ENCODE measurements at regions not wholly inside any gene's neighbourhood (a gene's known extent, or its start where the extent isn't known, plus 50 kb on each side); places are given as distances from the start of the nearest gene placed in this dataset.
"Not testable (repeated sequence)": the region's sequence is repeated elsewhere in the genome, so short reads cannot be mapped to it uniquely, and the experiment has no call there.

DNA sequence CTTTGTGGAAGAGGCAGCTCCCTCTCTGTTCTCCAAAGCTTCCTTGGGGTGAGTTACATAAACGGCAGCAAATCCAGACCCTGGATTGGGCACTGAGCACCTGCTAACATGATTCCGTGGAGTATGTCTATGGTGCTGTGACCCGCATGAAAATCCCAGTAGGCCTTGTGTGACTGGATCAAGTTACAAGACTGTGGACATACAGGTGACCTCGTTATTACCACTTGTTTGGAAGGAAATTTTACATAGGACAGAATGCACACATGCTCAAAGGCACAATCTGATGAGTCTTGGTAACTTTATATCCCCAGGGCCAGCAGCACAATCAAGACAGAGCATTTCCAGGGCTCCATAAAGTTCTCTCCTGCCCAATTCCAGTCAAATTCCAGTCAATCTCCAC, 120.2 kb upstream of the OTOS start:
- ATAC-seq = no peak
- Histone ChIP-seq H3K27ac (peak overlapping the region in 11 of 12 donors; percentile 84 to 96 (median 90)), H3K36me3 (no peaks in the 10 kb centered on the region), H3K4me1 (peaks cover 0 to 34% (median 18%) of the 10 kb centered on the region in 12 donors), H3K27me3 (no peaks in the 10 kb centered on the region), H3K4me3 (no peak overlapping the region), H3K9me3 (peaks cover 0 to 14% (median 9%) of the 10 kb centered on the region in 12 donors)
- DNase-seq = no peak
- 77 to 94% (median 85%) methylated on average over 4 of the region's 4 CpGs for WGBS, 4 donors
- intact Hi-C loops (cut with DNase I) = no loop called here
- no peak for TF ChIP-seq CTCF (IDR thresholded peaks at IDR 0.05)

GRCh38 chr2:240262578-240262977, 122.1 kb upstream of the OTOS start:
- H3K36me3 ChIP-seq; intact Hi-C loops (cut with DNase I); H3K27me3 ChIP-seq; H3K4me3 ChIP-seq; ATAC-seq; DNase-seq; H3K27ac ChIP-seq: not testable (repeated sequence)
- WGBS, 4 donors = 42 to 60% (median 57%) methylated on average over 1 of the region's 1 CpG
- H3K9me3 ChIP-seq = peaks cover 0 to 14% (median 9%) of the 10 kb centered on the region in 12 donors
- H3K4me1 ChIP-seq = peaks cover 0 to 29% (median 18%) of the 10 kb centered on the region in 12 donors

- TF ChIP-seq POLR2A (IDR thresholded peaks at IDR 0.05) = no peak
- no peak for TF ChIP-seq CTCF (IDR thresholded peaks at IDR 0.05)
- no peaks in the 10 kb centered on the region for H3K4me1 ChIP-seq
- H3K36me3 ChIP-seq = no peaks in the 10 kb centered on the region
- no peak overlapping the region for H3K4me3 ChIP-seq
- peaks cover 0 to 20% (median 7%) of the 10 kb centered on the region in 12 donors for H3K9me3 ChIP-seq
- peaks cover 0 to 5% (median 0%) of the 10 kb centered on the region in 9 donors for H3K27me3 ChIP-seq
- no peak for ATAC-seq
- intact Hi-C loops (cut with DNase I) = no loop called here
- WGBS, 4 donors = 86 to 96% (median 89%) methylated on average over 3 of the region's 3 CpGs
- DNase-seq = peak in 1 of 5 donors; percentile 22
- H3K27ac ChIP-seq = no peak overlapping the region
These were observed 128.9 kb upstream of the OTOS start for GRCh38 chr2:240269380-240269779.

GRCh38 chr2:240269886-240270285, 129.4 kb upstream of the OTOS start:
- Histone ChIP-seq H3K27ac (no peak overlapping the region), H3K36me3 (no peaks in the 10 kb centered on the region), H3K27me3 (peaks cover 0 to 5% (median 0%) of the 10 kb centered on the region in 9 donors), H3K4me1 (no peaks in the 10 kb centered on the region), H3K9me3 (peaks cover 0 to 20% (median 7%) of the 10 kb centered on the region in 12 donors), H3K4me3 (no peak overlapping the region)
- WGBS, 4 donors = 91 to 100% (median 93%) methylated on average over 1 of the region's 1 CpG
- no peak for ATAC-seq
- no peak for TF ChIP-seq CTCF (IDR thresholded peaks at IDR 0.05)
- no peak for TF ChIP-seq POLR2A (IDR thresholded peaks at IDR 0.05)
- DNase-seq = no peak
- intact Hi-C loops (cut with DNase I) = no loop called here

- H3K4me3 ChIP-seq = no peak overlapping the region
- TF ChIP-seq CTCF (IDR thresholded peaks at IDR 0.05) (no peak), POLR2A (IDR thresholded peaks at IDR 0.05) (no peak)
- intact Hi-C loops (cut with DNase I) = no loop called here
- no peak for DNase-seq
- peaks cover 0 to 20% (median 7%) of the 10 kb centered on the region in 12 donors for H3K9me3 ChIP-seq
- peaks cover 0 to 5% (median 0%) of the 10 kb centered on the region in 9 donors for H3K27me3 ChIP-seq
- H3K4me1 ChIP-seq = peaks cover 0 to 2% (median 0%) of the 10 kb centered on the region in 12 donors
- WGBS, 4 donors = 70 to 84% (median 76%) methylated on average over 4 of the region's 4 CpGs
- H3K27ac ChIP-seq = no peak overlapping the region
- H3K36me3 ChIP-seq = no peaks in the 10 kb centered on the region
- no peak for ATAC-seq
These were observed 131.4 kb upstream of the OTOS start for GRCh38 chr2:240271716-240272341.

Data from heart left ventricle (tissue), 16 donors.